K562 (cell line): ENCODE measurements at regions not wholly inside any gene's neighbourhood (a gene's known extent, or its start where the extent isn't known, plus 50 kb on each side); places are given as distances from the start of the nearest gene placed in this dataset.

Experiments
- ATAC-seq: fragments of 200-7000 bp; cut with Tn5 transposase; 3 replicates; pipeline ENCODE4 v1.9.1; 2020; ENCODE audit warnings: moderate library complexity
- BruUV-seq: library from RNA; stranded (reverse); fragments of 400-500 nt; replicated peaks from 2 replicates; lab custom pipeline; 2021; lab: Mats Ljungman, UMichigan
- CTCF ChIA-PET: fragments of 300-600 bp; formaldehyde crosslinking; extraction: SDS; loops from one replicate; lab custom pipeline; 2021; ENCODE audit warnings: low intra/inter-chr PET ratio; lab: Yijun Ruan, JAX
- POLR2A ChIA-PET: fragments of 300-600, 350-650 bp; sonication (Branson Sonifier 250); formaldehyde crosslinking; extraction: SDS; loops from one replicate; lab custom pipeline; 2021; ENCODE audit warnings: antibody characterized with exemption, inconsistent platforms; lab: Yijun Ruan, JAX
- DNase-seq, 4 experiments: peaks; one replicate each; pipeline versions ENCODE4 v3.0.0 to v3.0.0-alpha.2; 2011 to 2018; ENCODE audit warnings: low spot score in 3 of 4, mixed read lengths in 3 of 4; ENCODE audit errors: extremely low read depth in 1 of 4
- FAIRE-seq: peaks from 2 replicates; lab custom pipeline; 2011; peaks lifted over from hg19 to GRCh38; lab: Jason Lieb, UNC
- H2AFZ ChIP-seq: 2 replicates; pipeline ENCODE4 v1.6.0; 2011; ENCODE audit warnings: low read depth, low read length, control low read depth, inconsistent platforms
- H3K27ac ChIP-seq: fragments of 200-600 bp; 3 replicates; pipeline ENCODE4 v1.8.0; 2011; ENCODE audit warnings: low read depth, mild to moderate bottlenecking, control low read depth, inconsistent platforms, low read length, moderate library complexity, mixed read lengths; ENCODE audit errors: extremely low read depth
- H3K27me3 ChIP-seq, 2 experiments: fragments of 300-600 bp in 1 of 2; 2 replicates in 1 of 2; 3 replicates in 1 of 2; pipeline versions ENCODE4 v1.6.0 to v1.8.0; 2011; ENCODE audit warnings: inconsistent platforms in 2 of 2, low read length in 2 of 2, mild to moderate bottlenecking in 1 of 2, mixed read lengths in 1 of 2, moderate library complexity in 1 of 2; ENCODE audit not compliant: control insufficient read depth in 2 of 2, insufficient read depth in 2 of 2
- H3K36me3 ChIP-seq: fragments of 300-600 bp; 3 replicates; pipeline ENCODE4 v1.8.0; 2011; ENCODE audit warnings: mild to moderate bottlenecking, low read length, inconsistent platforms; ENCODE audit not compliant: control insufficient read depth, insufficient read depth
- H3K4me1 ChIP-seq, 2 experiments: fragments of 200-600 bp in 1 of 2; replicated peaks in 1 of 2; 2 replicates in 1 of 2; 3 replicates in 1 of 2; pipeline versions ENCODE4 v1.5.1 to v1.8.0; 2011; ENCODE audit warnings: inconsistent platforms in 2 of 2, low read length in 2 of 2, mild to moderate bottlenecking in 1 of 2, mixed read lengths in 1 of 2, moderate library complexity in 1 of 2; ENCODE audit not compliant: control insufficient read depth in 2 of 2, insufficient read depth in 2 of 2
- H3K4me2 ChIP-seq: 2 replicates; pipeline ENCODE4 v1.6.1; 2011; ENCODE audit warnings: low read length, control low read depth, inconsistent platforms, mixed read lengths; ENCODE audit not compliant: insufficient read depth
- H3K4me3 ChIP-seq: fragments of 200-600 bp; sonication (generic), shearing (Covaris generic); 2 replicates; pipeline ENCODE4 v1.5.1; 2016; ENCODE audit warnings: control low read depth, inconsistent platforms
- H3K79me2 ChIP-seq: fragments of 200-600 bp; 3 replicates; pipeline ENCODE4 v1.8.0; 2011; ENCODE audit warnings: low read length, inconsistent platforms; ENCODE audit not compliant: control insufficient read depth, insufficient read depth
- H3K9ac ChIP-seq, 2 experiments: 2 replicates each; pipeline versions ENCODE4 v1.6.0 to v1.6.1; 2011; ENCODE audit warnings: low read depth in 2 of 2, low read length in 2 of 2, control low read depth in 1 of 2, inconsistent platforms in 1 of 2, mild to moderate bottlenecking in 1 of 2, mixed read lengths in 1 of 2; ENCODE audit not compliant: insufficient read depth in 1 of 2
- H3K9me1 ChIP-seq: one replicate; pipeline ENCODE4 v1.6.0; 2011; ENCODE audit warnings: inconsistent platforms, mild to moderate bottlenecking, low read length, moderate library complexity; ENCODE audit not compliant: control insufficient read depth, insufficient read depth
- H3K9me3 ChIP-seq: replicated peaks from 2 replicates; pipeline ENCODE4 v1.5.1; 2011; ENCODE audit warnings: low read depth, low read length, inconsistent platforms; ENCODE audit not compliant: control insufficient read depth, insufficient read depth
- H4K20me1 ChIP-seq: replicated peaks from 2 replicates; pipeline ENCODE4 v1.6.1; 2011; ENCODE audit warnings: low read length, inconsistent platforms, mixed read lengths; ENCODE audit not compliant: control insufficient read depth, insufficient read depth
- BACH1 ChIP-seq: fragments of 200-800 bp; sonication (Bioruptor generic); IDR thresholded peaks from 2 replicates; pipeline ENCODE4 v1.6.1; 2016; ENCODE audit warnings: missing genetic modification characterization, missing compliant biosample characterization
- CC2D1A ChIP-seq: fragments of 450-650 bp; IDR thresholded peaks from 2 replicates; pipeline ENCODE4 v1.6.1; 2017; ENCODE audit warnings: mild to moderate bottlenecking
- ILF3 ChIP-seq: fragments of 450-650 bp; IDR thresholded peaks from 2 replicates; pipeline ENCODE4 v1.6.1; 2018; ENCODE audit warnings: antibody characterized with exemption, mild to moderate bottlenecking, moderate library complexity, borderline replicate concordance
- KLF6 ChIP-seq: fragments of 250-450 bp; sonication (Bioruptor Pico); IDR thresholded peaks from 2 replicates; pipeline ENCODE4 v1.4.0; 2020; ENCODE audit warnings: mild to moderate bottlenecking, moderate library complexity, borderline replicate concordance
- NCOR1 ChIP-seq: fragments of 450-650 bp; IDR thresholded peaks from 2 replicates; pipeline ENCODE4 v1.6.1; 2016; ENCODE audit warnings: mild to moderate bottlenecking, moderate library complexity
- PCBP2 ChIP-seq: fragments of 200-400 bp; formaldehyde crosslinking; IDR thresholded peaks from 2 replicates; pipeline ENCODE4 v1.6.1; 2018; ENCODE audit warnings: low read length, low read depth, mild to moderate bottlenecking, moderate library complexity; ENCODE audit not compliant: poor library complexity, severe bottlenecking
- SMARCE1 ChIP-seq: fragments of 450-650 bp; IDR thresholded peaks from 2 replicates; pipeline ENCODE4 v1.7.1; 2016; ENCODE audit warnings: mild to moderate bottlenecking
- SP1 ChIP-seq: sonication (generic); formaldehyde crosslinking; IDR thresholded peaks from 2 replicates; pipeline ENCODE4 v1.8.1; 2022; ENCODE audit warnings: mild to moderate bottlenecking, missing genetic modification reagents
- YBX1 ChIP-seq: fragments of 450-650 bp; IDR thresholded peaks from 2 replicates; pipeline ENCODE4 v1.7.1; 2016; ENCODE audit warnings: mild to moderate bottlenecking
- YY1 ChIP-seq, 3 experiments: IDR thresholded peaks; 2 replicates each; pipeline ENCODE4 v1.6.1; 2011; ENCODE audit warnings: low read length in 2 of 3, mild to moderate bottlenecking in 2 of 3, moderate library complexity in 2 of 3, borderline replicate concordance in 1 of 3, control low read depth in 1 of 3, low read depth in 1 of 3; ENCODE audit not compliant: insufficient read depth in 3 of 3, insufficient replicate concordance in 2 of 3, control insufficient read depth in 1 of 3, insufficient read length in 1 of 3; ENCODE audit errors: extremely low read depth in 1 of 3
- ZNF584 ChIP-seq: fragments of 200-800 bp; sonication (Bioruptor generic); IDR thresholded peaks from 2 replicates; pipeline ENCODE4 v1.6.1; 2016; ENCODE audit warnings: low read depth, mild to moderate bottlenecking, missing genetic modification characterization, missing compliant biosample characterization
- WGBS: fragments of 100-300 bp; shearing (Covaris generic); methylation state at CpG from one replicate; pipeline ENCODE4 v1.1.6; 2016; ENCODE audit warnings: low coverage, mixed read lengths; ENCODE audit not compliant: insufficient coverage; ENCODE audit errors: missing lambda C conversion rate; 5-methylcytosine and 5-hydroxymethylcytosine counted together
- in situ Hi-C: fragments of 300-500 bp; cut with MboI; formaldehyde crosslinking; loops from 4 replicates; pipeline ENCODE4 v1.15.0; 2018; ENCODE audit warnings: inconsistent platforms, mixed read lengths
- intact Hi-C: fragments of 100-400 bp; cut with micrococcal nuclease; formaldehyde crosslinking; loops from 2 replicates; pipeline ENCODE4 v1.14.2; 2022
- TF ChIP-seq, protein P1 (sequence below), 2 experiments: fragments of 250-450 bp in 1 of 2; fragments of 450-650 bp in 1 of 2; sonication (Bioruptor Pico) in 1 of 2; IDR thresholded peaks; 2 replicates each; pipeline versions ENCODE4 v1.6.1 to v1.8.0; 2016 to 2021; ENCODE audit warnings: mild to moderate bottlenecking in 2 of 2, moderate library complexity in 2 of 2, missing compliant biosample characterization in 1 of 2, missing genetic modification characterization in 1 of 2
- TF ChIP-seq, protein P2 (sequence below): fragments of 200-400 bp; formaldehyde crosslinking; IDR thresholded peaks from 2 replicates; pipeline ENCODE4 v1.6.1; 2017; ENCODE audit warnings: mild to moderate bottlenecking, low read depth, low read length, moderate library complexity
- TF ChIP-seq, protein P3 (sequence below): fragments of 250-450 bp; sonication (Bioruptor Pico); IDR thresholded peaks from 2 replicates; pipeline ENCODE4 v1.5.0; 2021; ENCODE audit warnings: mild to moderate bottlenecking, borderline replicate concordance

DNA sequence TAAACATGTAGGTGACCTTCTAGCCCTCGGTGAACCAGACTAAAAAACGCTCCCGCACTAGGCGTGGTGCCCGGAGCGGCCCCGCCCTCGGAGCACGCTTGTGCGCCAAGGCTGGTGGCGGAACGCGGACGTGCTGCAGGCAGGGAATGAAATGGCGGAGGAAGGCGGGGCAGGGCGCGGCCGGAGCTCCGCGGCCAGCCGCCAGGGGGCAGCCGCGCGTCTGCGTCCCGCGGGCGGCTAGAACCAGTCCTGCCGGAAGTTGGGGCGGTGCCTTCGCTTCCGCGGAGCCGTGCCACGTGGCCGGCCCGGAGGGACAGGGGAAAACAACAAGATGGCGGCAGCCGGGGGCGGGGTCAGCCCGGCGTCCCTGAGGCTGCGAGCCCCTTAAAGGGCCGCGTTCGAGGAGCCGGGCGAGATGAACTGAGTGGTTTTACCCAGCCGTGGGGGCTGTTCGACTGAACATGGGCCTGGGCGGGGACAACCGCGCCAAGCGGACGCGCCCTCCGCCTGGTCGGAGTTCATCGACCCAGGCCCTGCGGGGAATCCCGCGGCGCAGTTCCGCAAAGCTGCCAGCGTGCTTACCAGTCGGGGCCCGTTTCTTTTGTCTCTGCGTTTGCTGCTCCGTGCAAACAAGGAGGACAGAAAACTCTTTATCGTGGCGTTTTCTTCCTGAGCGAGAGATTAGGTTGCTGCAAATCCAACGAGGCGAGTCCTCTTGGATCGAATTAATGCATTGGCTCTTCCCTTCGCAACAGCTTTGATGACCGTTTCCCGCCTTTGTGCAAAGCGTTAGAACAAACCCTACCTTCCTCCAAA is 90.9 kb upstream of the CHD2 start:
- no peaks in the 10 kb centered on the region for H3K36me3 ChIP-seq
- CTCF ChIA-PET = interaction anchor here (1.1 to 3.6 kb wide), 2 partner anchors 95 to 109 kb away, joined by 3 to 11 read pairs; no protein-coding TSS in a partner anchor
- BruUV-seq = no TSS peak
- peak overlapping the region; percentile 92 for H3K27ac ChIP-seq
- H3K79me2 ChIP-seq = peaks cover 41% of the 10 kb centered on the region
- peaks cover 18 to 38% of the 10 kb centered on the region in 2 experiments for H3K4me1 ChIP-seq
- DNase-seq (peak; percentile 95 to 98 (median 95)), FAIRE-seq (peak; percentile 82), ATAC-seq (peak; percentile 83)
- no peaks in the 10 kb centered on the region for H3K27me3 ChIP-seq
- H3K4me3 ChIP-seq = peak overlapping the region; percentile 39
- WGBS = under 1% methylated on average over 61 of the region's 80 CpGs
- no peaks in the 10 kb centered on the region for H4K20me1 ChIP-seq
- peak overlapping the region; percentile 58; the same call in 1 of the 2 replicates for H2AFZ ChIP-seq
- H3K9ac ChIP-seq = peak overlapping the region; percentile 93 to 96
- in situ Hi-C loops (no loop called here), intact Hi-C loops (loop anchor here (1.0 kb wide), 1 partner anchor 109 kb away; no protein-coding TSS in a partner anchor)
- H3K4me2 ChIP-seq = peak overlapping the region; percentile 86
- H3K9me3 ChIP-seq = no peaks in the 10 kb centered on the region
- H3K9me1 ChIP-seq = no peaks in the 10 kb centered on the region
- POLR2A ChIA-PET = interaction anchor here (0.6 to 7.8 kb wide), 30 partner anchors 8 to 367 kb away, joined by 3 to 110 read pairs (median 5); partner anchors contain the start of gene CHD2
- peak; percentile 98 for TF ChIP-seq SP1 (CRISPR knock-in tag)
- TF ChIP-seq, protein P1, sequence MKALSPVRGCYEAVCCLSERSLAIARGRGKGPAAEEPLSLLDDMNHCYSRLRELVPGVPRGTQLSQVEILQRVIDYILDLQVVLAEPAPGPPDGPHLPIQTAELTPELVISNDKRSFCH (CRISPR knock-in tag; IDR thresholded peaks at IDR 0.05) = no peak
- TF ChIP-seq, protein P1 (tag; IDR thresholded peaks at IDR 0.05) = peak; percentile 76
- TF ChIP-seq, protein P2, sequence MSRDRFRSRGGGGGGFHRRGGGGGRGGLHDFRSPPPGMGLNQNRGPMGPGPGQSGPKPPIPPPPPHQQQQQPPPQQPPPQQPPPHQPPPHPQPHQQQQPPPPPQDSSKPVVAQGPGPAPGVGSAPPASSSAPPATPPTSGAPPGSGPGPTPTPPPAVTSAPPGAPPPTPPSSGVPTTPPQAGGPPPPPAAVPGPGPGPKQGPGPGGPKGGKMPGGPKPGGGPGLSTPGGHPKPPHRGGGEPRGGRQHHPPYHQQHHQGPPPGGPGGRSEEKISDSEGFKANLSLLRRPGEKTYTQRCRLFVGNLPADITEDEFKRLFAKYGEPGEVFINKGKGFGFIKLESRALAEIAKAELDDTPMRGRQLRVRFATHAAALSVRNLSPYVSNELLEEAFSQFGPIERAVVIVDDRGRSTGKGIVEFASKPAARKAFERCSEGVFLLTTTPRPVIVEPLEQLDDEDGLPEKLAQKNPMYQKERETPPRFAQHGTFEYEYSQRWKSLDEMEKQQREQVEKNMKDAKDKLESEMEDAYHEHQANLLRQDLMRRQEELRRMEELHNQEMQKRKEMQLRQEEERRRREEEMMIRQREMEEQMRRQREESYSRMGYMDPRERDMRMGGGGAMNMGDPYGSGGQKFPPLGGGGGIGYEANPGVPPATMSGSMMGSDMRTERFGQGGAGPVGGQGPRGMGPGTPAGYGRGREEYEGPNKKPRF = no peak
- TF ChIP-seq KLF6 (CRISPR knock-in tag) = peak; percentile 97
- peak; percentile 60 for TF ChIP-seq CC2D1A
- TF ChIP-seq BACH1 (tag) = no peak
- no peak for TF ChIP-seq ILF3
- TF ChIP-seq ZNF584 (CRISPR knock-in tag) = peak; percentile 75
- no peak for TF ChIP-seq YBX1
- TF ChIP-seq NCOR1 = peak; percentile 63
- no peak for TF ChIP-seq PCBP2
- TF ChIP-seq YY1 (IDR thresholded peaks at IDR 0.05; ENCODE audit: borderline replicate concordance in 1 of 3, control insufficient read depth in 1 of 3, extremely low read depth in 1 of 3, insufficient read depth in 3 of 3, insufficient read length in 1 of 3, insufficient replicate concordance in 2 of 3, low read depth in 1 of 3, low read length in 2 of 3) = peak; percentile 90 to 97 (median 97)
- TF ChIP-seq, protein P3, sequence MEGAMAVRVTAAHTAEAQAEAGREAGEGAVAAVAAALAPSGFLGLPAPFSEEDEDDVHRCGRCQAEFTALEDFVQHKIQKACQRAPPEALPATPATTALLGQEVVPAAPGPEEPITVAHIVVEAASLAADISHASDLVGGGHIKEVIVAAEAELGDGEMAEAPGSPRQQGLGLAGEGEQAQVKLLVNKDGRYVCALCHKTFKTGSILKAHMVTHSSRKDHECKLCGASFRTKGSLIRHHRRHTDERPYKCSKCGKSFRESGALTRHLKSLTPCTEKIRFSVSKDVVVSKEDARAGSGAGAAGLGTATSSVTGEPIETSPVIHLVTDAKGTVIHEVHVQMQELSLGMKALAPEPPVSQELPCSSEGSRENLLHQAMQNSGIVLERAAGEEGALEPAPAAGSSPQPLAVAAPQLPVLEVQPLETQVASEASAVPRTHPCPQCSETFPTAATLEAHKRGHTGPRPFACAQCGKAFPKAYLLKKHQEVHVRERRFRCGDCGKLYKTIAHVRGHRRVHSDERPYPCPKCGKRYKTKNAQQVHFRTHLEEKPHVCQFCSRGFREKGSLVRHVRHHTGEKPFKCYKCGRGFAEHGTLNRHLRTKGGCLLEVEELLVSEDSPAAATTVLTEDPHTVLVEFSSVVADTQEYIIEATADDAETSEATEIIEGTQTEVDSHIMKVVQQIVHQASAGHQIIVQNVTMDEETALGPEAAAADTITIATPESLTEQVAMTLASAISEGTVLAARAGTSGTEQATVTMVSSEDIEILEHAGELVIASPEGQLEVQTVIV = no peak
- peak; percentile 65; the same call in 1 of the 2 replicates for TF ChIP-seq SMARCE1
